Large intestine (tissue), 3 donors: ENCODE measurements at regions not wholly inside any gene's neighbourhood (a gene's known extent, or its start where the extent isn't known, plus 50 kb on each side); places are given as distances from the start of the nearest gene placed in this dataset.

Experiments
- DNase-seq, 2 donors: peaks; one replicate each; pipeline versions ENCODE4 v3.0.0 to v3.0.0-alpha.2; 2013
- H3K27ac ChIP-seq: one replicate; pipeline ENCODE4 v1.5.1; 2013; ENCODE audit warnings: low read length
- H3K27me3 ChIP-seq: 2 replicates; pipeline ENCODE4 v1.6.1; 2013; ENCODE audit warnings: low read length; ENCODE audit not compliant: control insufficient read depth, insufficient read depth
- H3K36me3 ChIP-seq: 2 replicates; pipeline ENCODE4 v1.6.1; 2013; ENCODE audit warnings: low read length; ENCODE audit not compliant: control insufficient read depth, insufficient read depth
- H3K4me1 ChIP-seq: one replicate; pipeline ENCODE4 v1.6.1; 2013; ENCODE audit warnings: low read length; ENCODE audit not compliant: control insufficient read depth, insufficient read depth
- H3K4me3 ChIP-seq: one replicate; pipeline ENCODE4 v1.5.1; 2013; ENCODE audit warnings: low read length
- H3K9me3 ChIP-seq: one replicate; pipeline ENCODE4 v1.6.1; 2013; ENCODE audit warnings: mild to moderate bottlenecking, low read depth, low read length, moderate library complexity; ENCODE audit not compliant: control insufficient read depth
- WGBS: methylation state at CpG from one replicate; pipeline ENCODE4 v1.1.5; 2013; ENCODE audit warnings: low lambda C conversion rate; ENCODE audit not compliant: insufficient coverage; 5-methylcytosine and 5-hydroxymethylcytosine counted together

DNA sequence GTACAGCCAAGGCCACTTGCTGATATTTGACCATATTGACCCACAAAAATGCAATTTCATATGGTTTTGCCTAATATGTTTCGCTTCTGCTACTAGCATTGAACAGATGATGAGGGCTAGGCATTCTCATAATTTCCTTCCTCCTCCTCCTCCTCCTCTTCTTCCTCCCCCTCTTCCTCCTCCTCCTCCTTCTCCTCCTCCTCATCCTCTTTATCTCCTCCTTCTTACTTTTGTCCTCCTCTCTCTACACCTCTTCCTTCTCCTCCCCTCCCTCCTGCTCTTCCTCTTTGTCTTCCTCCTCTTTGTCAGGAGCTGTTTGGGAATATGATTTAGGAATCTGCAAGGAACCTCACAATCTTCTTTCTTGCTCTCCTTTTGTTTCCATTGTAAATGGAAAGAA lies 133.9 kb upstream of the CELF2 start:
- DNase-seq, result no peak
- H3K9me3 ChIP-seq, result peaks cover 2% of the 10 kb centered on the region
- 100% methylated on average over 1 of the region's 1 CpG for WGBS
- H3K27ac ChIP-seq, result no peak overlapping the region
- no peaks in the 10 kb centered on the region for H3K27me3 ChIP-seq
- no peaks in the 10 kb centered on the region for H3K36me3 ChIP-seq
- no peaks in the 10 kb centered on the region for H3K4me1 ChIP-seq
- no peak overlapping the region for H3K4me3 ChIP-seq

- 35% methylated on average over 4 of the region's 9 CpGs for WGBS
- peak; percentile 17 to 38 for DNase-seq
These were observed 130.7 kb upstream of the CELF2 start for GRCh38 chr10:10886861-10887531.

DNA sequence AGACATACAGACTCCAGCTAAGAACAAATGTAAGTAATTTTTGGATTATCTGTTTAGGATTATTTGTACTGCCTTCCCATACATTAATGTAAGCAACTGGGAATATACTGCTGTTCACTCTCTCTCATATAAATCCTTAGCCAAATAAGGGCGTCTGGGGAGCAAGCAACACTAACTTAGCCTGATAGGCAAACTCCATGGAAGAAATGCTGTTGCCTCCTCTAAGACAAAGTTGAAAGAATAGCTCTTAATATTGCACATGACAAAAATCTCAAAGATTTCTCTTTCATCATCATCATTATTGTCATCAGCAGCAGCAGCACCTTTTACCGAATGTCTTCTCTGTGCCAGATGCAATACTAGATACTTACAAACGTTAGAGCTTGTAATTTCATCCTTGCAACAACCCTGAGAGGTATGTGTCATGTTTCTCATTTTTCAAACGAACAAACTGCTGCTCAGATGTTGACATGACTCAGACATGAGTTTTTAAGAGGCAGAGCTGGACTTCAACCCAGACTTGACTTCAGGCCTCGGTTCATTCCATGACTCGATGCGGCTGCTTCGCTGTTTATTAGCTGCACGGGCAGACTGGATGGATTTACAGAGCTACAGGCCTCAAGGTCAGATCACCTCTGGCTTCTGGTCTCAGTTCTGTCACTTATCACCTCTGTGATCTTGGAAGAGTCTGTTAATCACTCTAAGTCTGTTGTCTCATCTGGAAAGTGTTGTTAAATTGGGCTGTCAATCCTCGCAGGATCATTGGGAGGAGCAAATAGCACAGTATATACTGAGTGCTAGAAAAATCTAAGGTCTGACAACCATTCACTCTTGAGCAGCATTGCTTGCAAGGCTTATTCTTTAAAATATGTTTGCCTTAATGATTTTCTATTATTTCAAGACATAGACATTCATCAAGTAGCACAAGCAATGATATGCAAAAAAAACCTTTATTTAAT lies 126.3 kb upstream of the CELF2 start:
- Histone ChIP-seq H3K36me3 (no peaks in the 10 kb centered on the region), H3K4me3 (no peak overlapping the region), H3K27me3 (no peaks in the 10 kb centered on the region), H3K4me1 (no peaks in the 10 kb centered on the region), H3K9me3 (no peaks in the 10 kb centered on the region), H3K27ac (no peak overlapping the region)
- no CpG with 5 or more reads among the region's 10 CpGs for WGBS
- peak; percentile 29 to 31 for DNase-seq

More at GRCh38 chr10:10886861-10887531, 130.7 kb upstream of the CELF2 start:
- Histone ChIP-seq H3K4me1 (no peaks in the 10 kb centered on the region), H3K36me3 (no peaks in the 10 kb centered on the region), H3K4me3 (no peak overlapping the region), H3K27ac (no peak overlapping the region), H3K9me3 (peaks cover 2% of the 10 kb centered on the region), H3K27me3 (no peaks in the 10 kb centered on the region)

GRCh38 chr10:10892290-10892875 lies 125.3 kb upstream of the CELF2 start:
- no peak for DNase-seq
- H3K4me1 ChIP-seq, result no peaks in the 10 kb centered on the region
- no peak overlapping the region for H3K4me3 ChIP-seq
- H3K27me3 ChIP-seq, result no peaks in the 10 kb centered on the region
- H3K27ac ChIP-seq, result no peak overlapping the region
- H3K9me3 ChIP-seq, result no peaks in the 10 kb centered on the region
- no peaks in the 10 kb centered on the region for H3K36me3 ChIP-seq
- 86% methylated on average over 1 of the region's 3 CpGs for WGBS

GRCh38 chr10:10897400-10897799 lies 120.3 kb upstream of the CELF2 start:
- no peaks in the 10 kb centered on the region for H3K27me3 ChIP-seq
- no peak for DNase-seq
- 100% methylated on average over 2 of the region's 3 CpGs for WGBS
- no peak overlapping the region for H3K27ac ChIP-seq
- H3K36me3 ChIP-seq, result no peaks in the 10 kb centered on the region
- H3K9me3 ChIP-seq, result no peaks in the 10 kb centered on the region
- no peak overlapping the region for H3K4me3 ChIP-seq
- H3K4me1 ChIP-seq, result no peaks in the 10 kb centered on the region

DNA sequence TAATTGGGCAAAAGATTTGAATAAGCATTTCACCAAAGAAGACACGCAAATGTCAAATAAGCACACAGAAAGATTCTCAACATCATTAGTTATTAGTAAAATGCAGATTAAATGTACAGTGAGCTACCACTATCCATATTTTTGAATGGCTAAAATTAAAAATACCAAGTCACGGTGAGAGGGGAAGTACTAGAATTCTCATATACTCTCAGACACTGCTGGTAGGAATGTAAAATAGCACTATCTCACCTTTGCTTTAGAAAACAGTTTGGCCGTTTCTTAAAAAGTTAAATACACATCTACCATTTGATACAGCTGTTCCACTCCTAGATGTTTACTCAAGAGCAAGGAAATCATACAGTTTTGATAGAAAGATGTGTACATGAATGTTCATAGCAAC lies 115.8 kb upstream of the CELF2 start:
- Histone ChIP-seq H3K9me3 (peaks cover 2% of the 10 kb centered on the region), H3K4me3 (no peak overlapping the region), H3K27ac (no peak overlapping the region), H3K36me3 (no peaks in the 10 kb centered on the region), H3K27me3 (no peaks in the 10 kb centered on the region), H3K4me1 (no peaks in the 10 kb centered on the region)
- 100% methylated on average over 1 of the region's 3 CpGs for WGBS
- no peak for DNase-seq

DNA sequence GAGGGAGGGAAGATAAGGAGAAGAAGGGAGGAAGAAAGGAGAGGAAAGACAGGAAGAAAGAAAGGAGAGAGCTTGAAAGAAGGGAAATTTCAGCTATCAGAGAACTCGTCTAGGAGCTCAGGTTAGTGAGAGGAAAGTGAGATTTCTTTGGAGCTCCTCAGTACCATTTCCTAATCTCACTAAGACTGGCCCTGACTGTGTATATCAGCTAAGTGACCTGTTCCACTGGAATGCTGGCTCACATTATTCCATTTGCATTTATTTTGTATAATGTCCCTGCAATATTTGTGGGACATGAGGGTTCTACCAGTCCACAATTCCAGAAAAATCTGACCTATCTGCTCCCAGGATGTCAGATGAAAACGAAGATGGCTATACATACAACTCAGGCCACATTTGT lies 114.7 kb upstream of the CELF2 start:
- H3K9me3 ChIP-seq, result peaks cover 2% of the 10 kb centered on the region
- H3K4me1 ChIP-seq, result no peaks in the 10 kb centered on the region
- H3K27ac ChIP-seq, result no peak overlapping the region
- no peaks in the 10 kb centered on the region for H3K36me3 ChIP-seq
- H3K27me3 ChIP-seq, result no peaks in the 10 kb centered on the region
- no peak for DNase-seq
- 100% methylated on average over 1 of the region's 2 CpGs for WGBS
- H3K4me3 ChIP-seq, result no peak overlapping the region

DNA sequence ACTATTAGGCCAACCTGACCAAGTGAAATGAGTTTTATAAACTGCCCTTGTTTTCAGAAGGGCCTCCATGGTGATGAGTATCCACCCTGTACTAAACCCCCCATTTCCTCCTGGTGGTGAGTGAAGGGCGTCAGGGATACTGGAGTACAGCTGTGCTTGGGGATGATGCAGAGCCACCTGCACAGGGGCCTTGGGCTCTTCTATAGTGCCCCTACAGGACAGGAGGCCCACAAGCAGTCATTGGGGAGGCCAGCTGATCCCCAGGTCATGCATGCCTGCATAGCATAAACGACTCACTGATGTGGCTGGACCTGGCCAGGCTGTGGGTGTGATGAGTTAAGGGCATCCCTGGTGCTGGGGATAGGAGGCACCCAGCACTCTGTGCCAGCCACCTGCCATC lies 114.1 kb upstream of the CELF2 start:
- Histone ChIP-seq H3K4me3 (no peak overlapping the region), H3K27me3 (no peaks in the 10 kb centered on the region), H3K36me3 (no peaks in the 10 kb centered on the region), H3K9me3 (peaks cover 2% of the 10 kb centered on the region), H3K4me1 (no peaks in the 10 kb centered on the region), H3K27ac (no peak overlapping the region)
- no peak for DNase-seq
- WGBS, result no CpG with 5 or more reads among the region's 2 CpGs

- peak overlapping the region; percentile 28 for H3K27ac ChIP-seq
- H3K4me1 ChIP-seq, result no peaks in the 10 kb centered on the region
- H3K36me3 ChIP-seq, result no peaks in the 10 kb centered on the region
- no CpG with 5 or more reads among the region's 7 CpGs for WGBS
- no peaks in the 10 kb centered on the region for H3K9me3 ChIP-seq
- no peaks in the 10 kb centered on the region for H3K27me3 ChIP-seq
- no peak overlapping the region for H3K4me3 ChIP-seq
- DNase-seq, result no peak
These were observed 107.0 kb upstream of the CELF2 start for GRCh38 chr10:10910634-10911033.

DNA sequence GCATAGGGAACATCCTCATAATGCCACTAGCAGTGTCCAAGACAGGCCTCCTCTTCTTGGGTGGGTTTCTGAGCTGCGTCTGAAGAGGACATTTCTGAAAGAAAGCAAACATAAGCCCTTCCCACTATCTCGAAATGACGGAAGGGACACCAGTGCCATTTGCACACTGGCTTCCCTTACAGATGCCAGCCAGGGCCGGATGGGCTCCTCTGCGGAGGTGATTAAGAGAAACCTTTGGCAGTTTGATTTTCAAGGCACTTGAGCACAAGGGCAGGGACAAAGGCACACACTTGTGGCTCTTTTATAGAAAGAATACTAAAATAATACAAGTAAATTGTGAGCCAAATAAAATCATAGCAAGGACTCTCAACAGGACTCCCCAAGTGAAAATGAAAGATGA lies 106.6 kb upstream of the CELF2 start:
- 73% methylated on average over 2 of the region's 5 CpGs for WGBS
- H3K9me3 ChIP-seq, result no peaks in the 10 kb centered on the region
- peak overlapping the region; percentile 38 for H3K27ac ChIP-seq

More for the DNA sequence above, 106.6 kb upstream of the CELF2 start:
- H3K4me3 ChIP-seq, result no peak overlapping the region
- H3K4me1 ChIP-seq, result no peaks in the 10 kb centered on the region
- H3K27me3 ChIP-seq, result no peaks in the 10 kb centered on the region
- no peak for DNase-seq
- H3K36me3 ChIP-seq, result no peaks in the 10 kb centered on the region
